Loucy (cell line): ENCODE measurements at regions not wholly inside any gene's neighbourhood (a gene's known extent, or its start where the extent isn't known, plus 50 kb on each side); places are given as distances from the start of the nearest gene placed in this dataset.

ENCODE experiments used
- CTCF ChIP-seq: fragments of 200-600 bp; sonication (generic); conservative IDR thresholded peaks from 2 replicates; pipeline ENCODE4 v1.5.1; 2014; ENCODE audit warnings: mild to moderate bottlenecking, antibody characterized with exemption, low read length
- EZH2phosphoT487 ChIP-seq: fragments of 200-600 bp; IDR thresholded peaks from 2 replicates; pipeline ENCODE4 v1.6.1; 2018; ENCODE audit warnings: antibody characterized with exemption, mild to moderate bottlenecking, moderate library complexity, borderline replicate concordance

DNA sequence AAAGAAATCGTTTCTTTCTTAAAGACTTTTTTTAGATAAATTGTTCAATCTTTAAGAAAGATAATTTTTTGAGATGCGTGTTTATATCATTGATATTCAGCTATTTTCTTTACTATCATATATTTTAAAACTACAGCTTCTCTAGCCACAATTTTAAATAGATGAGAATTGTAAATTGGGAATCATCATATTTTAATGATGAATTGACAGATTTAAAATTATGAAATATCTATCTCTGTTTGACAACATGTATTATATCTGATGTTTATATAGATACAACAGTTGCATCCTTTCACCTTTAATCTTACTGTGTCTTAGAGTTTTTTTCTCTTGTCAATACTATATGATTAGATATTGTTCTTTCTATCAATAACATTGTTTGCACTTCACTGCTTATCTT is 762.3 kb upstream of the GJE1 start:
- TF ChIP-seq CTCF (no peak), EZH2phosphoT487 (no peak)
